H9 (cell line): ENCODE measurements at regions not wholly inside any gene's neighbourhood (a gene's known extent, or its start where the extent isn't known, plus 50 kb on each side); places are given as distances from the start of the nearest gene placed in this dataset.

Source experiments
- DNase-seq: peaks from one replicate; pipeline ENCODE4 v3.0.0-alpha.2; 2017
- H2AFZ ChIP-seq: one replicate; pipeline ENCODE4 v1.6.1; 2013; ENCODE audit warnings: mild to moderate bottlenecking, low read length, control low read depth, moderate library complexity
- H2AK5ac ChIP-seq: 2 replicates; pipeline ENCODE4 v1.6.1; 2013; ENCODE audit warnings: low read length, control low read depth, mixed read lengths; ENCODE audit not compliant: insufficient read length
- H2BK120ac ChIP-seq: one replicate; pipeline ENCODE4 v1.6.1; 2013; ENCODE audit warnings: low read depth, mild to moderate bottlenecking, low read length, control low read depth, inconsistent platforms; ENCODE audit not compliant: poor library complexity, severe bottlenecking
- H2BK12ac ChIP-seq: 2 replicates; pipeline ENCODE4 v1.6.1; 2013; ENCODE audit warnings: low read length, control low read depth, mixed read lengths, low read depth; ENCODE audit not compliant: insufficient read length
- H2BK15ac ChIP-seq: 2 replicates; pipeline ENCODE4 v1.6.1; 2013; ENCODE audit warnings: low read depth, low read length, control low read depth
- H2BK20ac ChIP-seq: one replicate; pipeline ENCODE4 v1.6.1; 2013; ENCODE audit warnings: low read depth, mild to moderate bottlenecking, low read length, control low read depth, inconsistent platforms; ENCODE audit not compliant: poor library complexity, severe bottlenecking
- H2BK5ac ChIP-seq: 2 replicates; pipeline ENCODE4 v1.6.1; 2013; ENCODE audit warnings: low read length, control low read depth, mixed read lengths; ENCODE audit not compliant: insufficient read length
- H3K14ac ChIP-seq: 2 replicates; pipeline ENCODE4 v1.6.1; 2013; ENCODE audit warnings: low read length, control low read depth; ENCODE audit not compliant: insufficient read depth
- H3K18ac ChIP-seq: 2 replicates; pipeline ENCODE4 v1.6.1; 2013; ENCODE audit warnings: low read depth, mild to moderate bottlenecking, mixed read lengths, low read length, control low read depth; ENCODE audit not compliant: insufficient read length
- H3K23ac ChIP-seq: 2 replicates; pipeline ENCODE4 v1.6.1; 2013; ENCODE audit warnings: low read length, control low read depth, mixed read lengths, low read depth; ENCODE audit not compliant: insufficient read length
- H3K23me2 ChIP-seq: 2 replicates; pipeline ENCODE4 v1.6.1; 2013; ENCODE audit warnings: low read depth, mild to moderate bottlenecking, mixed read lengths, low read length, control low read depth; ENCODE audit not compliant: insufficient read length, poor library complexity, severe bottlenecking
- H3K27ac ChIP-seq: 2 replicates; pipeline ENCODE4 v1.5.1; 2013; ENCODE audit warnings: low read length, control low read depth, mixed read lengths, low read depth; ENCODE audit not compliant: insufficient read length
- H3K27me3 ChIP-seq: 2 replicates; pipeline ENCODE4 v1.6.1; 2013; ENCODE audit warnings: low read length, control low read depth, inconsistent platforms; ENCODE audit not compliant: insufficient read depth
- H3K4ac ChIP-seq: 2 replicates; pipeline ENCODE4 v1.6.1; 2013; ENCODE audit warnings: low read depth, mild to moderate bottlenecking, control low read depth, inconsistent platforms, low read length, moderate library complexity
- H3K4me1 ChIP-seq: 2 replicates; pipeline ENCODE4 v1.6.1; 2013; ENCODE audit warnings: low read length, control low read depth, inconsistent platforms; ENCODE audit not compliant: insufficient read depth
- H3K4me2 ChIP-seq: 2 replicates; pipeline ENCODE4 v1.6.1; 2013; ENCODE audit warnings: low read length, control low read depth, mixed read lengths; ENCODE audit not compliant: insufficient read length, insufficient read depth
- H3K56ac ChIP-seq: 2 replicates; pipeline ENCODE4 v1.6.1; 2013; ENCODE audit warnings: low read depth, mild to moderate bottlenecking, mixed read lengths, low read length, control low read depth; ENCODE audit not compliant: insufficient read length
- H3K79me1 ChIP-seq: 2 replicates; pipeline ENCODE4 v1.6.1; 2013; ENCODE audit warnings: low read depth, mild to moderate bottlenecking, moderate library complexity, low read length, control low read depth, inconsistent platforms; ENCODE audit not compliant: insufficient read depth, poor library complexity, severe bottlenecking
- H3K79me2 ChIP-seq: 2 replicates; pipeline ENCODE4 v1.6.1; 2013; ENCODE audit warnings: low read length, control low read depth, inconsistent platforms; ENCODE audit not compliant: insufficient read depth
- H3K9ac ChIP-seq: 2 replicates; pipeline ENCODE4 v1.6.1; 2013; ENCODE audit warnings: low read length, control low read depth, mixed read lengths; ENCODE audit not compliant: insufficient read length; ENCODE audit errors: extremely low read depth
- H3K9me3 ChIP-seq: one replicate; pipeline ENCODE4 v1.6.1; 2013; ENCODE audit warnings: low read depth, low read length, inconsistent platforms; ENCODE audit not compliant: control insufficient read depth
- H3T11ph ChIP-seq: one replicate; pipeline ENCODE4 v1.6.1; 2013; ENCODE audit warnings: mild to moderate bottlenecking, low read length, control low read depth, inconsistent platforms
- H4K20me1 ChIP-seq: one replicate; pipeline ENCODE4 v1.6.1; 2013; ENCODE audit not compliant: control insufficient read depth, insufficient read length, insufficient read depth
- H4K5ac ChIP-seq: 2 replicates; pipeline ENCODE4 v1.6.1; 2013; ENCODE audit warnings: low read depth, mild to moderate bottlenecking, mixed read lengths, low read length, control low read depth; ENCODE audit not compliant: insufficient read length
- H4K8ac ChIP-seq: replicated peaks from 2 replicates; pipeline ENCODE4 v1.6.1; 2013; ENCODE audit warnings: low read length, control low read depth, mixed read lengths, low read depth; ENCODE audit not compliant: insufficient read length
- H4K91ac ChIP-seq: 2 replicates; pipeline ENCODE4 v1.6.1; 2013; ENCODE audit warnings: low read depth, mild to moderate bottlenecking, moderate library complexity, mixed read lengths, low read length, control low read depth; ENCODE audit not compliant: insufficient read length
- H3K27ac Mint-ChIP-seq, 3 experiments: 2 replicates in 2 of 3; 3 replicates in 1 of 3; pipeline ENCODE4 v1.8.0; 2020 to 2021; ENCODE audit warnings: mixed read lengths in 3 of 3, mild to moderate bottlenecking in 1 of 3, moderate library complexity in 1 of 3
- H3K27me3 Mint-ChIP-seq: 2 replicates; pipeline ENCODE4 v1.8.0; 2021; ENCODE audit warnings: low read depth, mild to moderate bottlenecking, moderate library complexity, mixed read lengths
- H3K36me3 Mint-ChIP-seq, 3 experiments: 2 replicates in 2 of 3; 3 replicates in 1 of 3; pipeline ENCODE4 v1.8.0; 2020 to 2021; ENCODE audit warnings: low read depth in 3 of 3, mixed read lengths in 3 of 3; ENCODE audit not compliant: insufficient read depth in 1 of 3
- H3K4me1 Mint-ChIP-seq, 2 experiments: 2 replicates each; pipeline ENCODE4 v1.8.0; 2020; ENCODE audit warnings: mixed read lengths in 2 of 2
- H3K4me3 Mint-ChIP-seq, 2 experiments: 2 replicates in 1 of 2; 3 replicates in 1 of 2; pipeline ENCODE4 v1.8.0; 2020 to 2021; ENCODE audit warnings: mild to moderate bottlenecking in 2 of 2, mixed read lengths in 2 of 2, moderate library complexity in 1 of 2
- H3K9me3 Mint-ChIP-seq, 2 experiments: 2 replicates in 1 of 2; 3 replicates in 1 of 2; pipeline ENCODE4 v1.8.0; 2020; ENCODE audit warnings: mild to moderate bottlenecking in 2 of 2, mixed read lengths in 2 of 2, moderate library complexity in 1 of 2
- WGBS: extraction: QIAGEN DNeasy Blood & Tissue Kit; methylation state at CpG from one replicate; pipeline ENCODE4 v1.1.7; 2013; ENCODE audit warnings: missing lambda C conversion rate, low lambda C conversion rate, mixed read lengths; ENCODE audit not compliant: insufficient read length; ENCODE audit errors: extremely low coverage; 5-methylcytosine and 5-hydroxymethylcytosine counted together
- TF ChIP-seq, protein P1 (sequence below): fragments of 200-600 bp; sonication (generic); conservative IDR thresholded peaks from 3 replicates; pipeline ENCODE4 v1.8.0; 2021; ENCODE audit warnings: antibody characterized with exemption, mild to moderate bottlenecking

DNA sequence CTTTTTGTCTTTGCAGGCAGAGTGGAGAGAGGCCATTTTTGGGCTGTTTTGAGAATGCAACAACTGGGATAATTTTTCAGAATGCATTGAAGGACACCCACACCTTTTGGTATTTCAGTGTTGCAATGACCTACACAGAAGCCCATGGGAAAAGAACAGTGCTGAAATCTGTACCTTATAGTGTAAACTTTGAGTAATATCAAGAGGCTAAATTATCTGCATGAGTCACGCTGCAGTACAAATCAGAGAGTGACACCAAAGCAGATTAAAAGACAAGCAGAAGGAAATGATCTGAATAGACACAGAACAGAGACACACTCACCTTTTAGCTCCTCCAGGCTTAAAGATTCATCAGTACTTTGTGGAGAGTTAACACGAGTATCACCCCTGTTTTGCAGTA lies 265.3 kb downstream of the PAX3 start:
- Histone ChIP-seq H3K23ac (no peak overlapping the region), H3K14ac (no peak overlapping the region), H2BK120ac (no peak overlapping the region), H2BK5ac (no peak overlapping the region), H3K9me3 (peaks cover 8% of the 10 kb centered on the region), H3T11ph (no peak overlapping the region), H4K20me1 (no peaks in the 10 kb centered on the region), H3K4me2 (no peak overlapping the region), H4K8ac (no peak overlapping the region), H2BK12ac (no peak overlapping the region), H3K23me2 (no peaks in the 10 kb centered on the region), H2BK20ac (no peak overlapping the region), H4K5ac (no peak overlapping the region), H3K18ac (no peak overlapping the region), H3K56ac (no peak overlapping the region), H3K27me3 (no peaks in the 10 kb centered on the region; the same call in 1 of the 2 replicates), H2AFZ (no peak overlapping the region), H3K4me1 (no peaks in the 10 kb centered on the region), H3K4ac (no peak overlapping the region), H2BK15ac (no peak overlapping the region), H3K79me2 (no peaks in the 10 kb centered on the region), H3K27ac (no peak overlapping the region), H2AK5ac (no peak overlapping the region), H3K79me1 (no peaks in the 10 kb centered on the region), H4K91ac (no peak overlapping the region), H3K9ac (no peak overlapping the region)
- peaks cover 53% of the 10 kb centered on the region for H3K27me3 Mint-ChIP-seq
- H3K4me3 Mint-ChIP-seq: no peak overlapping the region
- TF ChIP-seq, protein P1, sequence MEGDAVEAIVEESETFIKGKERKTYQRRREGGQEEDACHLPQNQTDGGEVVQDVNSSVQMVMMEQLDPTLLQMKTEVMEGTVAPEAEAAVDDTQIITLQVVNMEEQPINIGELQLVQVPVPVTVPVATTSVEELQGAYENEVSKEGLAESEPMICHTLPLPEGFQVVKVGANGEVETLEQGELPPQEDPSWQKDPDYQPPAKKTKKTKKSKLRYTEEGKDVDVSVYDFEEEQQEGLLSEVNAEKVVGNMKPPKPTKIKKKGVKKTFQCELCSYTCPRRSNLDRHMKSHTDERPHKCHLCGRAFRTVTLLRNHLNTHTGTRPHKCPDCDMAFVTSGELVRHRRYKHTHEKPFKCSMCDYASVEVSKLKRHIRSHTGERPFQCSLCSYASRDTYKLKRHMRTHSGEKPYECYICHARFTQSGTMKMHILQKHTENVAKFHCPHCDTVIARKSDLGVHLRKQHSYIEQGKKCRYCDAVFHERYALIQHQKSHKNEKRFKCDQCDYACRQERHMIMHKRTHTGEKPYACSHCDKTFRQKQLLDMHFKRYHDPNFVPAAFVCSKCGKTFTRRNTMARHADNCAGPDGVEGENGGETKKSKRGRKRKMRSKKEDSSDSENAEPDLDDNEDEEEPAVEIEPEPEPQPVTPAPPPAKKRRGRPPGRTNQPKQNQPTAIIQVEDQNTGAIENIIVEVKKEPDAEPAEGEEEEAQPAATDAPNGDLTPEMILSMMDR: no peak
- H3K27ac Mint-ChIP-seq: no peak overlapping the region
- peaks cover 5 to 7% of the 10 kb centered on the region in 2 experiments for H3K9me3 Mint-ChIP-seq
- peaks cover 1 to 8% (median 5%) of the 10 kb centered on the region in 3 experiments; a peak in 5 of 7 replicates for H3K36me3 Mint-ChIP-seq
- peaks cover 0 to 2% of the 10 kb centered on the region in 2 experiments; a peak in 2 of 4 replicates for H3K4me1 Mint-ChIP-seq
- WGBS: no CpG with 5 or more reads among the region's 2 CpGs
- no peak for DNase-seq
